ENCODE measurements at regions not wholly inside any gene's neighbourhood (a gene's known extent, or its start where the extent isn't known, plus 50 kb on each side); places are given as distances from the start of the nearest gene placed in this dataset.
"Not testable (repeated sequence)": the region's sequence is repeated elsewhere in the genome, so short reads cannot be mapped to it uniquely, and the experiment has no call there.

GRCh38 chr5:168142402-168142801 lies 149.0 kb upstream of the WWC1 start:
- DNase-seq (ENCODE audit: low read depth in 2 of 2): no peak

GRCh38 chr5:168143521-168143920 lies 147.9 kb upstream of the WWC1 start:
- DNase-seq (ENCODE audit: low read depth in 2 of 2): not testable (repeated sequence)

GRCh38 chr5:168147106-168147505 lies 144.3 kb upstream of the WWC1 start:
- no peak for DNase-seq (ENCODE audit: low read depth in 2 of 2)

- DNase-seq (ENCODE audit: low read depth in 2 of 2): no peak
Measured at GRCh38 chr5:168147568-168148360, 143.7 kb upstream of the WWC1 start.

- no peak for DNase-seq (ENCODE audit: low read depth in 2 of 2)
Measured at GRCh38 chr5:168151041-168151440, 140.4 kb upstream of the WWC1 start.

GRCh38 chr5:168152660-168153059 lies 138.8 kb upstream of the WWC1 start:
- DNase-seq (ENCODE audit: low read depth in 2 of 2): no peak

- DNase-seq (ENCODE audit: low read depth in 2 of 2): no peak
Measured at GRCh38 chr5:168153263-168153875, 138.1 kb upstream of the WWC1 start.

GRCh38 chr5:168153876-168154270 lies 137.6 kb upstream of the WWC1 start:
- DNase-seq (ENCODE audit: low read depth in 2 of 2): no peak

- DNase-seq (ENCODE audit: low read depth in 2 of 2): no peak
Measured at GRCh38 chr5:168155585-168155984, 135.9 kb upstream of the WWC1 start.

GRCh38 chr5:168156170-168156569 lies 135.3 kb upstream of the WWC1 start:
- DNase-seq (ENCODE audit: low read depth in 2 of 2): no peak

GRCh38 chr5:168157141-168157540 lies 134.3 kb upstream of the WWC1 start:
- no peak for DNase-seq (ENCODE audit: low read depth in 2 of 2)

GRCh38 chr5:168159425-168159824 lies 132.0 kb upstream of the WWC1 start:
- DNase-seq (ENCODE audit: low read depth in 2 of 2): no peak

- DNase-seq (ENCODE audit: low read depth in 2 of 2): no peak
Measured at GRCh38 chr5:168162464-168162863, 129.0 kb upstream of the WWC1 start.

- DNase-seq (ENCODE audit: low read depth in 2 of 2): no peak
Measured at GRCh38 chr5:168163966-168164365, 127.5 kb upstream of the WWC1 start.

- DNase-seq (ENCODE audit: low read depth in 2 of 2): no peak
Measured at GRCh38 chr5:168165221-168165914, 126.1 kb upstream of the WWC1 start.

- DNase-seq (ENCODE audit: low read depth in 2 of 2): no peak
Measured at GRCh38 chr5:168165977-168166376, 125.5 kb upstream of the WWC1 start.

GRCh38 chr5:168167338-168167737 lies 124.1 kb upstream of the WWC1 start:
- no peak for DNase-seq (ENCODE audit: low read depth in 2 of 2)

GRCh38 chr5:168168978-168169698 lies 122.3 kb upstream of the WWC1 start:
- DNase-seq (ENCODE audit: low read depth in 2 of 2): no peak

- DNase-seq (ENCODE audit: low read depth in 2 of 2): no peak
Measured at GRCh38 chr5:168169791-168170190, 121.7 kb upstream of the WWC1 start.

GRCh38 chr5:168171901-168172759 lies 119.3 kb upstream of the WWC1 start:
- no peak for DNase-seq (ENCODE audit: low read depth in 2 of 2)

- no peak for DNase-seq (ENCODE audit: low read depth in 2 of 2)
Measured at GRCh38 chr5:168172760-168173223, 118.7 kb upstream of the WWC1 start.

Data from stimulated activated CD4-positive, alpha-beta T cell treated with anti-CD3 and anti-CD28 coated beads, Interleukin-1b, Interleukin-23, amount 100 ng/mL, for 4 hours (primary cell).